ENCODE measurements at regions not wholly inside any gene's neighbourhood (a gene's known extent, or its start where the extent isn't known, plus 50 kb on each side); places are given as distances from the start of the nearest gene placed in this dataset.
"Not testable (repeated sequence)": the region's sequence is repeated elsewhere in the genome, so short reads cannot be mapped to it uniquely, and the experiment has no call there.

- Mint-ChIP-seq H3K27me3 (no peaks in the 10 kb centered on the region), H3K9me3 (peaks cover 11% of the 10 kb centered on the region), H3K27ac (no peak overlapping the region), H3K36me3 (ENCODE audit: low read depth) (no peaks in the 10 kb centered on the region), H3K4me1 (no peaks in the 10 kb centered on the region), H3K4me3 (no peak overlapping the region)
- no peak for ATAC-seq (replicated peaks)
Observed at GRCh38 chr5:30524428-30524827, 669.1 kb upstream of the CDH6 start.

DNA sequence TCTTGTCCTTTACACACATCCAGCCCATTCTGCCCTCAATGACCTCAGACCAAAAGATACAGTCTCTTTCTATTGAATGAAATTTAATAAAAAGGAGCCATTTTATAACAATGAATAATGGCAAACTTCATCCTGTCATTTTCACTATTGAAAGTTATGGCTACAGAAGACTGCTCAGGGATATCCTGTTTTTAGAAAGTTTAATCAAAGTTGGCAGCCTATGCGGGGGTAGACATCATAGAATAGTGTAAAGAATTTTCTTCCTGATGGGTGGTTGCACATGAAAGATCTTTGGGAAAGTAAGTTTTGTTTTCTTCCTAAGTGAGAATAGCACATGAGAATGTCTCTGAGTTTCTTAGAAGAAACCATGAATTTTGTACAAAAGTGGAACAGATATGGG lies 670.4 kb upstream of the CDH6 start:
- no peak for ATAC-seq (replicated peaks)

DNA sequence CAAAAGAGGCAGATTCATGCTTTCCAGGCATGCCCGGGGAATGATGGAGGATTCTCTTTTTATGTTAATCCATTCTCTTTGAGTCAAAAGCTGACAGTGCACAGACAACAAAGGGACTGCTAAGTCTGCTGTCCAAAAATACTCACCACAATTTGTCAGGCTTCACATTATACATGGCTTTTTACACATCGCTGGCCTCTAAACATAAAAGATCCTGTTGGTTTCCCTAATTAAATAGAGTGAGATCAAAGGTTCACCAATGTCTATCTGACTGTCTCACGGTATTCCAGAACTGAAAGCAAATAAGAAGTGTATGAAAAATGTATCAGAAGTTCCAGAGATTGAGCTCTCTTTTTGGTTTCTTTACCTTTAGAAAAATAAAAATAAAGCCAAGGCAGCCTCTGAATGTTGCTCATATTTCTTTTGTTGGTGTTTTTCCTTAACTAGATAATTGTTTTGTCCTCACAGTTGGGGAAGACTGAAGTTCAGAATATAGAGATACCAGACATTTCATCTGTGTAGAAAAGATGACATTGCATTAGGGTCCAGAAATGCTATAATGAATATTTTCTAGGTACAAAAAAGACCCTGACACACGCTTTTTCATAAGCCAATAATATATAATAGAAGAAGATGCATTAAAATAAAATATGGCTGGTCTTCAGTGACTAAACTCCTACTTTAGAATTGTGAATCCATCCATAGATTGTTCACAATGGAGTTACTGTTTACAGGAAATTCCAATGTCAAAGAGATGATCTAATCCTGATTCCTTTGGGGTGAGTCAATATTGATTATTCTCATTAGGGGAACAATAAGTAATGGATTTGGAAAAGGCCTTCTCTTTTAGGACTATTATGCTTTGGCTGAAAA lies 688.2 kb upstream of the CDH6 start:
- no peak for ATAC-seq (replicated peaks)
- H3K9me3 Mint-ChIP-seq, result peaks cover 3% of the 10 kb centered on the region
- no peak overlapping the region for H3K4me3 Mint-ChIP-seq
- no peak overlapping the region for H3K27ac Mint-ChIP-seq
- H3K36me3 Mint-ChIP-seq (ENCODE audit: low read depth), result no peaks in the 10 kb centered on the region
- H3K4me1 Mint-ChIP-seq, result no peaks in the 10 kb centered on the region
- no peaks in the 10 kb centered on the region for H3K27me3 Mint-ChIP-seq

More for the DNA sequence above, 670.4 kb upstream of the CDH6 start:
- Mint-ChIP-seq H3K4me3 (no peak overlapping the region), H3K9me3 (peaks cover 13% of the 10 kb centered on the region), H3K27ac (no peak overlapping the region), H3K4me1 (no peaks in the 10 kb centered on the region), H3K27me3 (no peaks in the 10 kb centered on the region), H3K36me3 (ENCODE audit: low read depth) (no peaks in the 10 kb centered on the region)

DNA sequence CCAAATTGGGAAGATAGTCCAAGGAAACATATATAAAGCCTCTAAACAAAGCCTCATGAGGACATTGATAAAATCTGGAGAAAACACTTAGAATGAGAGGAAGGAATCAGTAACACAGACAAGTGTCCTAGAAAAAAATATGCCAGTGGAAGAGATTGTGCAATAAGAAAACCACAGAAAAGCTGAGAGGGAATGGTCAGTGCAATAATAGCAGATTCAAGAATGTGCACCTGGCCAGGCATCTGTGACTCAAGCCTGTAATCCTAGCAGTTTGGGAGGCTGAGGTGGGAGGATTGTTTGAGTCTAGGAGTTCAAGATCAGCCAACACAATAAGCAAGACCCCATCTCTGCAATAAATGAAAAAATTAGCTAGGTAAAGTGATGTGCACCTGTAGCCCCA lies 691.2 kb upstream of the CDH6 start:
- Mint-ChIP-seq H3K36me3 (ENCODE audit: low read depth) (no peaks in the 10 kb centered on the region), H3K9me3 (peaks cover 3% of the 10 kb centered on the region), H3K4me1 (no peaks in the 10 kb centered on the region), H3K27ac (no peak overlapping the region), H3K27me3 (no peaks in the 10 kb centered on the region), H3K4me3 (no peak overlapping the region)
- ATAC-seq (replicated peaks), result no peak

- ATAC-seq (replicated peaks), result no peak
- no peaks in the 10 kb centered on the region for H3K4me1 Mint-ChIP-seq
- H3K9me3 Mint-ChIP-seq, result peaks cover 3% of the 10 kb centered on the region
- H3K36me3 Mint-ChIP-seq (ENCODE audit: low read depth), result no peaks in the 10 kb centered on the region
- no peak overlapping the region for H3K4me3 Mint-ChIP-seq
- H3K27me3 Mint-ChIP-seq, result no peaks in the 10 kb centered on the region
- H3K27ac Mint-ChIP-seq, result no peak overlapping the region
Observed at GRCh38 chr5:30501065-30501464, 692.4 kb upstream of the CDH6 start.

DNA sequence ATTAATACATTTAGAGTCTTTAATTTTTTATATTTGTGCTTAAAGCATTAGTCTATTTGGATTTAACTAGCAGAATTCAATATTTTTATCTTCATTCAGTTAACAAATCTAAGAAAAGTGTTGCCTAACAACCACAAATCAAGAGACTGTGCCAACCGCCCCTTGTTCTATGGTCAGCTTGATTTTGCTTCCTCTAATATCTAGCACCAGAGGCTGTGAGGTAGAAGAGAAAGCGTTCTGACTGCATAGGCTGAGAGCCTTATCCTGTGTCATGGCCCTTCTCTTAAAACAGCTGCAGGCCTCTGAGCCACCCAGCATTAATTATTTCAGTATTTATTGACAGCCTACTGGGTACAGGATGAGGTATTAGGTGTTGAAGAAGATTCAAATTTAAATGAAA lies 693.0 kb upstream of the CDH6 start:
- Mint-ChIP-seq H3K9me3 (peaks cover 3% of the 10 kb centered on the region), H3K27me3 (no peaks in the 10 kb centered on the region), H3K36me3 (ENCODE audit: low read depth) (no peaks in the 10 kb centered on the region), H3K4me3 (no peak overlapping the region), H3K4me1 (no peaks in the 10 kb centered on the region), H3K27ac (no peak overlapping the region)
- ATAC-seq (replicated peaks), result no peak

DNA sequence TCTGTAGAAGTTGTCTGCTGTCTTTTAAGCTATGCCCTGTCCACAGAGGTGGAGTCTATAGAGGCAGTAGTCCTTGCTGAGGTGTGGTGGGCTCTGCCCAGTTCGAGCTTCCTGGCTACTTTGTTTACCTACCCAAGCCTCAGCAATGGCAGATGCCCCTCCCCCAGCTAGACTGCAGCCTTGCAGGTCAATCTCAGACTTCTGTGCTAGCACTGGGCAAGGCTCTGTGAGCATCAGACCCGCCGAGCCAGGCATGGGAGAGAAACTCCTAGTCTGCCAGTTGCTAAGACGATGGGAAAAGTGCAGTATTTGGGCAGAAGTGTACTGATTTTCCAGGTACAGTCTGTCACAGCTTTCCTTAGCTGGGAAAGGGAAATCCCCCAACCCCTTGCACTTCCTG lies 694.1 kb upstream of the CDH6 start:
- Mint-ChIP-seq H3K4me1 (no peaks in the 10 kb centered on the region), H3K4me3 (no peak overlapping the region), H3K9me3 (peaks cover 3% of the 10 kb centered on the region), H3K27ac (no peak overlapping the region), H3K27me3 (no peaks in the 10 kb centered on the region), H3K36me3 (ENCODE audit: low read depth) (no peaks in the 10 kb centered on the region)
- ATAC-seq (replicated peaks), result no peak

- no peaks in the 10 kb centered on the region for H3K4me1 Mint-ChIP-seq
- H3K9me3 Mint-ChIP-seq, result peaks cover 3% of the 10 kb centered on the region
- no peaks in the 10 kb centered on the region for H3K27me3 Mint-ChIP-seq
- no peak overlapping the region for H3K4me3 Mint-ChIP-seq
- ATAC-seq (replicated peaks), result no peak
- H3K36me3 Mint-ChIP-seq (ENCODE audit: low read depth), result no peaks in the 10 kb centered on the region
- no peak overlapping the region for H3K27ac Mint-ChIP-seq
Observed at GRCh38 chr5:30498972-30499371, 694.5 kb upstream of the CDH6 start.

- H3K4me3 Mint-ChIP-seq; H3K27ac Mint-ChIP-seq; H3K27me3 Mint-ChIP-seq; H3K4me1 Mint-ChIP-seq; ATAC-seq (replicated peaks); H3K9me3 Mint-ChIP-seq; H3K36me3 Mint-ChIP-seq (ENCODE audit: low read depth): not testable (repeated sequence)
Observed at GRCh38 chr5:30498509-30498908, 695.0 kb upstream of the CDH6 start.

DNA sequence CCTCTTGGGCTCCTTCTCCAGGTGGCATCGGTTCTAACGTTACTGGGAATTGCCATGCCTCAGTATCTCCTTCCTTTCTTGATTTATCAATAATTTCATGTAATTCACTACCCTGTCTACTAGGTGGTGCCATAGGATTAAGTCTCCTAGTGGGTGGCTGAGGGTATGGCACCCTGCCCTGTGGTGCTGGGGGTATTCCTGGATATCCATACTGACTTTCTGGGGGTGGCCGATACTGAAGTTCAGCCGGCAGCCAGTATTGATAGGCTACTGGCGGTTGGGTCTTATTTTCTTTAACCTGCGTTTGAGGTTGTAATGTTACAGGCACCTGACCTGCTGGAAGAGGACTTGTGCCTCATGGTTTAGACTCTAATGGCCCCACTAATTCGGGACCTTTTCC lies 699.4 kb upstream of the CDH6 start:
- not testable (repeated sequence) for H3K27me3 Mint-ChIP-seq; H3K27ac Mint-ChIP-seq; H3K9me3 Mint-ChIP-seq; H3K4me1 Mint-ChIP-seq; H3K4me3 Mint-ChIP-seq; ATAC-seq (replicated peaks); H3K36me3 Mint-ChIP-seq (ENCODE audit: low read depth)

- H3K4me1 Mint-ChIP-seq, result no peaks in the 10 kb centered on the region
- no peaks in the 10 kb centered on the region for H3K27me3 Mint-ChIP-seq
- ATAC-seq (replicated peaks), result no peak
- no peak overlapping the region for H3K4me3 Mint-ChIP-seq
- H3K27ac Mint-ChIP-seq, result no peak overlapping the region
- no peaks in the 10 kb centered on the region for H3K36me3 Mint-ChIP-seq (ENCODE audit: low read depth)
- H3K9me3 Mint-ChIP-seq, result peaks cover 22% of the 10 kb centered on the region
Observed at GRCh38 chr5:30479104-30479503, 714.4 kb upstream of the CDH6 start.

GRCh38 chr5:30475429-30475828 lies 718.1 kb upstream of the CDH6 start:
- no peak overlapping the region for H3K4me3 Mint-ChIP-seq
- H3K9me3 Mint-ChIP-seq, result peaks cover 21% of the 10 kb centered on the region
- no peaks in the 10 kb centered on the region for H3K4me1 Mint-ChIP-seq
- H3K27me3 Mint-ChIP-seq, result no peaks in the 10 kb centered on the region
- no peak overlapping the region for H3K27ac Mint-ChIP-seq
- ATAC-seq (replicated peaks), result no peak
- no peaks in the 10 kb centered on the region for H3K36me3 Mint-ChIP-seq (ENCODE audit: low read depth)

DNA sequence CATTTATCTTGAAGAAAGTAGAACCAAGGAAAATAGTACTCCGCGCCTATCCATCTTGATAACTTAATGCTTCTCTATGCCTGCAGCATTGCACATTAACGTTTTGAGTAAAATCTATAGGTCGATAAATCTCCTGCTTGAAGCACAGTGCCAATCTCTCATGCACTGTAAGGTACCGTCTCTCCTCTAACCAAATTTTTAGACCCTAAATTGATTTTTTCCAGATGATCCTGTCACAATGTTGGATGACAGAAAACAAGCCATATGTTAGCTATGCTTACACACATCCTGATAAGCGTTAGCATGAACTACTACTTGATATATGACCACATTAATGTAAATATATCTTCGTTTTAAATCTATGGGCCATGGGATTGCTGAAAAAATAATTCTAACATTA lies 723.8 kb upstream of the CDH6 start:
- Mint-ChIP-seq H3K4me1 (no peaks in the 10 kb centered on the region), H3K36me3 (ENCODE audit: low read depth) (no peaks in the 10 kb centered on the region), H3K27me3 (no peaks in the 10 kb centered on the region), H3K4me3 (no peak overlapping the region), H3K9me3 (peaks cover 25% of the 10 kb centered on the region), H3K27ac (no peak overlapping the region)
- ATAC-seq (replicated peaks), result no peak

DNA sequence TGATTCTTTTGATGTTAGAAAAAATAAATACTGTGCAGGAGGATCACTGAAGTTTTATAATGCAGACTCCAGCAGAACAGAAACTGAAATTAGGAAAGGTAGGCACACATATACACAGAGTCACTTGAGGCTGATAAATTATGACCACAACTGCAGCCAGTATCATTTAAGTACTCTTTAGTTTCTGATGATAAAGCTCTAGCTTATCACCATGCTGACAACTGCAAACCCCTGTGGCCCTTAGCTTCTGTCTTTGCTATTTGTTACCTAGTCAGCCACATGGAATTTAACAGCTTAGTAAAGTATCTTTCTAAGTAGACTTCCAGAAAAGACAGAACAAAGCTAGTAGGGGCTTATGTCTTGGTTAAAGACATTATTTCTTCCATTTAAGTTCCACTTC lies 734.8 kb upstream of the CDH6 start:
- Mint-ChIP-seq H3K4me1 (no peaks in the 10 kb centered on the region), H3K4me3 (no peak overlapping the region), H3K27ac (no peak overlapping the region), H3K36me3 (ENCODE audit: low read depth) (no peaks in the 10 kb centered on the region), H3K27me3 (no peaks in the 10 kb centered on the region), H3K9me3 (peaks cover 7% of the 10 kb centered on the region)
- ATAC-seq (replicated peaks), result no peak

DNA sequence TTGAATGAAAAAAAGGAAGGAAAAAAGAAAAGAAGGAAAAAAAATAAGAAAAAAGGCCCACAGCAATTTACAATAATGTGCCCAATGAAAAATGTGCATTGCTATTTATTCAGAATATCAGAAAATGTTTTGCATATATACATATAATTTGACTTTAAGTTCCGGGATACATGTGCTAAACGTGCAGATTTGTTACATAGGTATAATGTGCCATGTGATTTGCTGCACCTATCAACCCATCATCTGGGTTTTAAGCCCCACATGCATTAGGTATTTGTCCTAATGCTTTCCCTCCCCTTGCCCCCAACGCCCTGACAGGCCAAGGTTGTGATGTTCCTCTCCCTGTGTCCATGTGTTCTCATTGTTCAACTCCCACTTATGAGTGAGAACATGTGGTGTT lies 738.0 kb upstream of the CDH6 start:
- ATAC-seq (replicated peaks); H3K27ac Mint-ChIP-seq; H3K36me3 Mint-ChIP-seq (ENCODE audit: low read depth): not testable (repeated sequence)

GRCh38 chr5:30453168-30453567 lies 740.3 kb upstream of the CDH6 start:
- Mint-ChIP-seq H3K27me3 (no peaks in the 10 kb centered on the region), H3K9me3 (peaks cover 17% of the 10 kb centered on the region), H3K36me3 (ENCODE audit: low read depth) (no peaks in the 10 kb centered on the region), H3K27ac (no peak overlapping the region), H3K4me3 (no peak overlapping the region), H3K4me1 (no peaks in the 10 kb centered on the region)
- ATAC-seq (replicated peaks), result no peak

More for the DNA sequence above, 738.0 kb upstream of the CDH6 start:
- H3K4me1 Mint-ChIP-seq, H3K4me3 Mint-ChIP-seq, H3K27me3 Mint-ChIP-seq: not testable (repeated sequence)
- H3K9me3 Mint-ChIP-seq, result peaks cover 14% of the 10 kb centered on the region
